Chondrocyte (in vitro differentiated cells): ENCODE measurements at regions not wholly inside any gene's neighbourhood (a gene's known extent, or its start where the extent isn't known, plus 50 kb on each side); places are given as distances from the start of the nearest gene placed in this dataset.
A peak's percentile ranks its signal among the peaks of the same experiment; 100 is the strongest.
"Not testable (repeated sequence)": the region's sequence is repeated elsewhere in the genome, so short reads cannot be mapped to it uniquely, and the experiment has no call there.

Source experiments
- DNase-seq: peaks from one replicate; pipeline ENCODE4 v3.0.0; 2021; ENCODE audit warnings: mixed read lengths, low spot score
- H3K27ac Mint-ChIP-seq: one replicate; pipeline ENCODE4 v1.8.0; 2021; ENCODE audit warnings: mild to moderate bottlenecking, moderate library complexity, mixed read lengths; ENCODE audit not compliant: unreplicated experiment
- H3K27me3 Mint-ChIP-seq: 2 replicates; pipeline ENCODE4 v1.8.0; 2021; ENCODE audit warnings: low read depth, mixed read lengths
- H3K36me3 Mint-ChIP-seq: 2 replicates; pipeline ENCODE4 v1.8.0; 2021; ENCODE audit warnings: low read depth, mixed read lengths
- H3K4me1 Mint-ChIP-seq: 2 replicates; pipeline ENCODE4 v1.8.0; 2021; ENCODE audit warnings: low read depth, mild to moderate bottlenecking, mixed read lengths
- H3K4me3 Mint-ChIP-seq: one replicate; pipeline ENCODE4 v1.8.0; 2021; ENCODE audit warnings: mild to moderate bottlenecking, moderate library complexity, mixed read lengths; ENCODE audit not compliant: unreplicated experiment
- H3K9me3 Mint-ChIP-seq: 2 replicates; pipeline ENCODE4 v1.8.0; 2021; ENCODE audit warnings: low read depth, mixed read lengths
- CTCF ChIP-seq: fragments of 200-600 bp; sonication (generic); IDR thresholded peaks from 2 replicates; pipeline ENCODE4 v1.5.0; 2021; ENCODE audit warnings: antibody characterized with exemption, mild to moderate bottlenecking, moderate library complexity

GRCh38 chr5:67795781-67796477 is 419.6 kb upstream of the PIK3R1 start:
- no peaks in the 10 kb centered on the region for H3K27me3 Mint-ChIP-seq
- H3K9me3 Mint-ChIP-seq, result peaks cover 9% of the 10 kb centered on the region
- no peak overlapping the region for H3K27ac Mint-ChIP-seq
- no peak for TF ChIP-seq CTCF
- no peak for DNase-seq
- no peaks in the 10 kb centered on the region for H3K36me3 Mint-ChIP-seq
- H3K4me3 Mint-ChIP-seq, result no peak overlapping the region
- peaks cover 41% of the 10 kb centered on the region for H3K4me1 Mint-ChIP-seq

- no peak for DNase-seq
- H3K27me3 Mint-ChIP-seq, result no peaks in the 10 kb centered on the region
- H3K4me1 Mint-ChIP-seq, result peaks cover 28% of the 10 kb centered on the region
- no peaks in the 10 kb centered on the region for H3K36me3 Mint-ChIP-seq
- no peak for TF ChIP-seq CTCF
- H3K4me3 Mint-ChIP-seq, result no peak overlapping the region
- H3K27ac Mint-ChIP-seq, result no peak overlapping the region
- peaks cover 8% of the 10 kb centered on the region for H3K9me3 Mint-ChIP-seq
Measured at GRCh38 chr5:67793966-67794365, 421.6 kb upstream of the PIK3R1 start.

- Mint-ChIP-seq H3K27ac (no peak overlapping the region), H3K4me1 (peaks cover 28% of the 10 kb centered on the region), H3K9me3 (peaks cover 6% of the 10 kb centered on the region), H3K36me3 (no peaks in the 10 kb centered on the region), H3K4me3 (no peak overlapping the region), H3K27me3 (no peaks in the 10 kb centered on the region)
- peak; percentile 14 for TF ChIP-seq CTCF
- no peak for DNase-seq
Measured at GRCh38 chr5:67793418-67793817, 422.1 kb upstream of the PIK3R1 start.

- H3K27me3 Mint-ChIP-seq, result no peaks in the 10 kb centered on the region
- H3K4me1 Mint-ChIP-seq, result peaks cover 28% of the 10 kb centered on the region
- peaks cover 6% of the 10 kb centered on the region for H3K9me3 Mint-ChIP-seq
- no peaks in the 10 kb centered on the region for H3K36me3 Mint-ChIP-seq
- no peak overlapping the region for H3K27ac Mint-ChIP-seq
- no peak for DNase-seq
- TF ChIP-seq CTCF, result no peak
- no peak overlapping the region for H3K4me3 Mint-ChIP-seq
Measured at GRCh38 chr5:67792891-67793290, 422.7 kb upstream of the PIK3R1 start.

- H3K36me3 Mint-ChIP-seq, result no peaks in the 10 kb centered on the region
- no peak for TF ChIP-seq CTCF
- peak; percentile 33 for DNase-seq
- no peaks in the 10 kb centered on the region for H3K27me3 Mint-ChIP-seq
- H3K9me3 Mint-ChIP-seq, result no peaks in the 10 kb centered on the region
- H3K27ac Mint-ChIP-seq, result no peak overlapping the region
- H3K4me1 Mint-ChIP-seq, result peaks cover 11% of the 10 kb centered on the region
- H3K4me3 Mint-ChIP-seq, result no peak overlapping the region
Measured at GRCh38 chr5:67790390-67790789, 425.2 kb upstream of the PIK3R1 start.

- not testable (repeated sequence) for H3K27ac Mint-ChIP-seq, H3K27me3 Mint-ChIP-seq, H3K4me3 Mint-ChIP-seq, DNase-seq, H3K4me1 Mint-ChIP-seq, H3K36me3 Mint-ChIP-seq
- peaks cover 35% of the 10 kb centered on the region for H3K9me3 Mint-ChIP-seq
Measured at GRCh38 chr5:67779893-67780623, 435.5 kb upstream of the PIK3R1 start.
